ENCODE measurements at regions not wholly inside any gene's neighbourhood (a gene's known extent, or its start where the extent isn't known, plus 50 kb on each side); places are given as distances from the start of the nearest gene placed in this dataset.

DNA sequence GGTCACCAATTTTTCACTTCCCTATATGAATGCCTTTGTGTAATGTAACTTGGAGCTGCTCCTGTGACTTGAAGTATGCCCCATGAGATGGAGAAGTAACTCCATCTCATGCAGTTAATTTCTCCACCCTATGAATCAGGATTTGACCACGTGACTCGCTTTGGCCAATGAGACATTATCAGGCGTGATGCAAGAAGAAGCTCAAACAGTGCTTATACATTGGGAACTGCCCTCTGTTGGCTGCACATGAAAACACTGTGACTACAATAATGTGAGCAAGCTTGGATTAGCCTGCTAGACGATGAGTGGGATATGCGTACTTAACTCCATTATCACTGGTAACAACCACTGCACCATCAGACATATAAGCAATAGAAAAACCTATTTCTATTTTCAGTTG is 684.4 kb downstream of the PLA2G4A start:
- ATAC-seq = no peak
- TF ChIP-seq, protein P1, sequence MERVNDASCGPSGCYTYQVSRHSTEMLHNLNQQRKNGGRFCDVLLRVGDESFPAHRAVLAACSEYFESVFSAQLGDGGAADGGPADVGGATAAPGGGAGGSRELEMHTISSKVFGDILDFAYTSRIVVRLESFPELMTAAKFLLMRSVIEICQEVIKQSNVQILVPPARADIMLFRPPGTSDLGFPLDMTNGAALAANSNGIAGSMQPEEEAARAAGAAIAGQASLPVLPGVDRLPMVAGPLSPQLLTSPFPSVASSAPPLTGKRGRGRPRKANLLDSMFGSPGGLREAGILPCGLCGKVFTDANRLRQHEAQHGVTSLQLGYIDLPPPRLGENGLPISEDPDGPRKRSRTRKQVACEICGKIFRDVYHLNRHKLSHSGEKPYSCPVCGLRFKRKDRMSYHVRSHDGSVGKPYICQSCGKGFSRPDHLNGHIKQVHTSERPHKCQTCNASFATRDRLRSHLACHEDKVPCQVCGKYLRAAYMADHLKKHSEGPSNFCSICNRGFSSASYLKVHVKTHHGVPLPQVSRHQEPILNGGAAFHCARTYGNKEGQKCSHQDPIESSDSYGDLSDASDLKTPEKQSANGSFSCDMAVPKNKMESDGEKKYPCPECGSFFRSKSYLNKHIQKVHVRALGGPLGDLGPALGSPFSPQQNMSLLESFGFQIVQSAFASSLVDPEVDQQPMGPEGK (CRISPR knock-in tag; IDR thresholded peaks at IDR 0.05; ENCODE audit: borderline replicate concordance) = no peak
- TF ChIP-seq RARB (CRISPR knock-in tag; IDR thresholded peaks at IDR 0.05) (no peak), OSR1 (CRISPR knock-in tag; IDR thresholded peaks at IDR 0.05) (no peak), ISL1 (CRISPR knock-in tag; IDR thresholded peaks at IDR 0.05) (no peak), ZC3H10 (CRISPR knock-in tag; IDR thresholded peaks at IDR 0.05) (no peak), BACH2 (CRISPR knock-in tag; IDR thresholded peaks at IDR 0.05; ENCODE audit: borderline replicate concordance) (no peak), GLIS3 (CRISPR knock-in tag; IDR thresholded peaks at IDR 0.05) (no peak)
- TF ChIP-seq, protein P2, sequence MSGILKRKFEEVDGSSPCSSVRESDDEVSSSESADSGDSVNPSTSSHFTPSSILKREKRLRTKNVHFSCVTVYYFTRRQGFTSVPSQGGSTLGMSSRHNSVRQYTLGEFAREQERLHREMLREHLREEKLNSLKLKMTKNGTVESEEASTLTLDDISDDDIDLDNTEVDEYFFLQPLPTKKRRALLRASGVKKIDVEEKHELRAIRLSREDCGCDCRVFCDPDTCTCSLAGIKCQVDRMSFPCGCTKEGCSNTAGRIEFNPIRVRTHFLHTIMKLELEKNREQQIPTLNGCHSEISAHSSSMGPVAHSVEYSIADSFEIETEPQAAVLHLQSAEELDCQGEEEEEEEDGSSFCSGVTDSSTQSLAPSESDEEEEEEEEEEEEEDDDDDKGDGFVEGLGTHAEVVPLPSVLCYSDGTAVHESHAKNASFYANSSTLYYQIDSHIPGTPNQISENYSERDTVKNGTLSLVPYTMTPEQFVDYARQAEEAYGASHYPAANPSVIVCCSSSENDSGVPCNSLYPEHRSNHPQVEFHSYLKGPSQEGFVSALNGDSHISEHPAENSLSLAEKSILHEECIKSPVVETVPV (CRISPR knock-in tag; IDR thresholded peaks at IDR 0.05) = no peak

DNA sequence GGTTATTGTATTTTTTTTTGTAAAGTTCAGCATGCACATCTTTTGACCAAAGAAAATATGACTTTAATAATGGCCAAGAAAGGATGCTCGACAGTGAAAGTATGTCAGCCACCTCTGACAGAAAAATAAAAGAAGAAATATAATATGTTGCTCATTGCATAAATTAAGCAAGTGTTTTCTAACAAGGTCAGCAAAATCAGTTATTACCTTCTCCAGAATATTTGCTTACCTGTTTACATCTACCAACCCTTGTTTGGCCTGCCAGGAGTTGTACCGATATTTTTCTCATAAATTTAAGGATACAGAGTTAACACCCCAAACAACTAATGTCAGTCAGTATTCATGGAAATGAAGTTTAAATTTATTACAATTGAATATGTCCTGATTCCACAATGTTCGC is 685.4 kb downstream of the PLA2G4A start:
- no peak for TF ChIP-seq ZFP3 (CRISPR knock-in tag; IDR thresholded peaks at IDR 0.05)
- ATAC-seq = no peak

DNA sequence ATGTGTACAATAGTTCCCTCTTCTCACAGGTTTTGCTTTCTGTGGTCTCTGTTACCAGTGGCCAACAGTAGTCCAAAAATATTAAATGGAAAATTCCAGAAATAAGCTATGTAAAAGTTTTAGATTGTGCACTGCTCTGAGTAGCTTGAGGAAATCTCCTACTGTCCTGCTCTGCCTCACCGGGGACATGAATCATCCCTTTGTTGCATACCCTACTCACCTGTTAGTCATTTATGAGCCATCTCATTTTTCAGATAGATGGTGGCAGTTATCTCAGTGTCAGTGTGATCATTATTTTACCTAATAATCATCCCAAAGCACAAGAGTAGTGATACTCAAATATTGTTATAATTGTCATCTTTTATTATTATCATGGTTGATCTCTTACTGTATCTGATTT is 688.1 kb downstream of the PLA2G4A start:
- no peak; the same call in 2 of the 3 replicates for ATAC-seq
- no peak for TF ChIP-seq ZFP3 (CRISPR knock-in tag; IDR thresholded peaks at IDR 0.05)
- TF ChIP-seq SNAI2 (CRISPR knock-in tag; IDR thresholded peaks at IDR 0.05) = no peak
- TF ChIP-seq BACH2 (CRISPR knock-in tag; IDR thresholded peaks at IDR 0.05; ENCODE audit: borderline replicate concordance) = no peak
- TF ChIP-seq, protein P3, sequence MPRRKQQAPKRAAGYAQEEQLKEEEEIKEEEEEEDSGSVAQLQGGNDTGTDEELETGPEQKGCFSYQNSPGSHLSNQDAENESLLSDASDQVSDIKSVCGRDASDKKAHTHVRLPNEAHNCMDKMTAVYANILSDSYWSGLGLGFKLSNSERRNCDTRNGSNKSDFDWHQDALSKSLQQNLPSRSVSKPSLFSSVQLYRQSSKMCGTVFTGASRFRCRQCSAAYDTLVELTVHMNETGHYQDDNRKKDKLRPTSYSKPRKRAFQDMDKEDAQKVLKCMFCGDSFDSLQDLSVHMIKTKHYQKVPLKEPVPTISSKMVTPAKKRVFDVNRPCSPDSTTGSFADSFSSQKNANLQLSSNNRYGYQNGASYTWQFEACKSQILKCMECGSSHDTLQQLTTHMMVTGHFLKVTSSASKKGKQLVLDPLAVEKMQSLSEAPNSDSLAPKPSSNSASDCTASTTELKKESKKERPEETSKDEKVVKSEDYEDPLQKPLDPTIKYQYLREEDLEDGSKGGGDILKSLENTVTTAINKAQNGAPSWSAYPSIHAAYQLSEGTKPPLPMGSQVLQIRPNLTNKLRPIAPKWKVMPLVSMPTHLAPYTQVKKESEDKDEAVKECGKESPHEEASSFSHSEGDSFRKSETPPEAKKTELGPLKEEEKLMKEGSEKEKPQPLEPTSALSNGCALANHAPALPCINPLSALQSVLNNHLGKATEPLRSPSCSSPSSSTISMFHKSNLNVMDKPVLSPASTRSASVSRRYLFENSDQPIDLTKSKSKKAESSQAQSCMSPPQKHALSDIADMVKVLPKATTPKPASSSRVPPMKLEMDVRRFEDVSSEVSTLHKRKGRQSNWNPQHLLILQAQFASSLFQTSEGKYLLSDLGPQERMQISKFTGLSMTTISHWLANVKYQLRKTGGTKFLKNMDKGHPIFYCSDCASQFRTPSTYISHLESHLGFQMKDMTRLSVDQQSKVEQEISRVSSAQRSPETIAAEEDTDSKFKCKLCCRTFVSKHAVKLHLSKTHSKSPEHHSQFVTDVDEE (CRISPR knock-in tag; IDR thresholded peaks at IDR 0.05) = no peak
- TF ChIP-seq PPARA (CRISPR knock-in tag; IDR thresholded peaks at IDR 0.05; ENCODE audit: borderline replicate concordance) = no peak
- TF ChIP-seq, protein P2 (CRISPR knock-in tag; IDR thresholded peaks at IDR 0.05) = no peak
- TF ChIP-seq GLIS3 (CRISPR knock-in tag; IDR thresholded peaks at IDR 0.05) = no peak
- TF ChIP-seq, protein P4, sequence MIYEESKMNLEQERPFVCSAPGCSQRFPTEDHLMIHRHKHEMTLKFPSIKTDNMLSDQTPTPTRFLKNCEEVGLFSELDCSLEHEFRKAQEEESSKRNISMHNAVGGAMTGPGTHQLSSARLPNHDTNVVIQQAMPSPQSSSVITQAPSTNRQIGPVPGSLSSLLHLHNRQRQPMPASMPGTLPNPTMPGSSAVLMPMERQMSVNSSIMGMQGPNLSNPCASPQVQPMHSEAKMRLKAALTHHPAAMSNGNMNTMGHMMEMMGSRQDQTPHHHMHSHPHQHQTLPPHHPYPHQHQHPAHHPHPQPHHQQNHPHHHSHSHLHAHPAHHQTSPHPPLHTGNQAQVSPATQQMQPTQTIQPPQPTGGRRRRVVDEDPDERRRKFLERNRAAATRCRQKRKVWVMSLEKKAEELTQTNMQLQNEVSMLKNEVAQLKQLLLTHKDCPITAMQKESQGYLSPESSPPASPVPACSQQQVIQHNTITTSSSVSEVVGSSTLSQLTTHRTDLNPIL (CRISPR knock-in tag; IDR thresholded peaks at IDR 0.05; ENCODE audit: low read depth) = no peak
- TF ChIP-seq ARNTL (CRISPR knock-in tag; IDR thresholded peaks at IDR 0.05; ENCODE audit: borderline replicate concordance, low read depth) = no peak
- TF ChIP-seq, protein P5, sequence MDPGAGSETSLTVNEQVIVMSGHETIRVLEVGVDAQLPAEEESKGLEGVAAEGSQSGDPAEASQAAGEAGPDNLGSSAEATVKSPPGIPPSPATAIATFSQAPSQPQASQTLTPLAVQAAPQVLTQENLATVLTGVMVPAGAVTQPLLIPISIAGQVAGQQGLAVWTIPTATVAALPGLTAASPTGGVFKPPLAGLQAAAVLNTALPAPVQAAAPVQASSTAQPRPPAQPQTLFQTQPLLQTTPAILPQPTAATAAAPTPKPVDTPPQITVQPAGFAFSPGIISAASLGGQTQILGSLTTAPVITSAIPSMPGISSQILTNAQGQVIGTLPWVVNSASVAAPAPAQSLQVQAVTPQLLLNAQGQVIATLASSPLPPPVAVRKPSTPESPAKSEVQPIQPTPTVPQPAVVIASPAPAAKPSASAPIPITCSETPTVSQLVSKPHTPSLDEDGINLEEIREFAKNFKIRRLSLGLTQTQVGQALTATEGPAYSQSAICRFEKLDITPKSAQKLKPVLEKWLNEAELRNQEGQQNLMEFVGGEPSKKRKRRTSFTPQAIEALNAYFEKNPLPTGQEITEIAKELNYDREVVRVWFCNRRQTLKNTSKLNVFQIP (CRISPR knock-in tag; IDR thresholded peaks at IDR 0.05; ENCODE audit: borderline replicate concordance, low read depth) = no peak
- TF ChIP-seq ZNF70 (CRISPR knock-in tag; IDR thresholded peaks at IDR 0.05) = no peak
- no peak for TF ChIP-seq ZFP30 (CRISPR knock-in tag; IDR thresholded peaks at IDR 0.05)

DNA sequence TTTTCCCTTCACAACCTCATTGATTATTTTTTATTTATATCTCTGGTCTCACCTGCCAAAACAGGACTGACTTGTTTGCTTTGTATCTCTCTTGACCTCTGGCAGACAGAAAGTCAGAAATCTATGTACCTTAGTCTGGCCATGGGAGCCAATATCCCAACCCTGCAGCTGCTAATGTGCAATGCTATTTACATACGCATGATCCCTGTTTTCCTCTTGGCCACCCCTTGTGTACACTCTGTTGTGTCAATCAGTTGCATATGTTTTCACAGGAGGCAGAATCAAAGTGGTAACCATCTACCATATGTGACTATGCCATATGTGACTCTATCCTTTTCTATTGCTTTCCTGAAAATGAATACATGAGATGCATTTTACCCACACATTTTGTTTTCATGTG is 688.8 kb downstream of the PLA2G4A start:
- no peak for ATAC-seq
- TF ChIP-seq, protein P1 (CRISPR knock-in tag; IDR thresholded peaks at IDR 0.05; ENCODE audit: borderline replicate concordance) = no peak
- TF ChIP-seq OSR1 (CRISPR knock-in tag; IDR thresholded peaks at IDR 0.05) (no peak), ZFP3 (CRISPR knock-in tag; IDR thresholded peaks at IDR 0.05) (no peak), TCF4 (CRISPR knock-in tag; IDR thresholded peaks at IDR 0.05; ENCODE audit: borderline replicate concordance) (no peak), RARB (CRISPR knock-in tag; IDR thresholded peaks at IDR 0.05) (no peak), ZC3H10 (CRISPR knock-in tag; IDR thresholded peaks at IDR 0.05) (no peak), TOX (CRISPR knock-in tag; IDR thresholded peaks at IDR 0.05; ENCODE audit: borderline replicate concordance) (no peak), ZNF8 (CRISPR knock-in tag; IDR thresholded peaks at IDR 0.05) (no peak), CSDC2 (CRISPR knock-in tag; IDR thresholded peaks at IDR 0.05) (no peak), ZNF565 (CRISPR knock-in tag; conservative IDR thresholded peaks at IDR 0.05; ENCODE audit: low read depth) (no peak), ESRRG (CRISPR knock-in tag; IDR thresholded peaks at IDR 0.05) (no peak), ARNTL (CRISPR knock-in tag; IDR thresholded peaks at IDR 0.05; ENCODE audit: borderline replicate concordance, low read depth) (no peak)
- TF ChIP-seq, protein P4 (CRISPR knock-in tag; IDR thresholded peaks at IDR 0.05; ENCODE audit: low read depth) = no peak

Measured in SK-N-SH treated with all-trans-retinoic acid at 6 μM for 48 hours (cell line).